DOHH2 (cell line): ENCODE measurements at regions not wholly inside any gene's neighbourhood (a gene's known extent, or its start where the extent isn't known, plus 50 kb on each side); places are given as distances from the start of the nearest gene placed in this dataset.

Experiments
- CTCF ChIP-seq: fragments of 200-600 bp; sonication (generic); IDR thresholded peaks from one replicate; pipeline ENCODE4 v1.5.1; 2014; ENCODE audit warnings: antibody characterized with exemption, mild to moderate bottlenecking, low read depth, low read length; ENCODE audit not compliant: poor library complexity, severe bottlenecking
- EZH2phosphoT487 ChIP-seq: fragments of 200-600 bp; sonication (generic); IDR thresholded peaks from 2 replicates; pipeline ENCODE4 v1.6.1; 2017; ENCODE audit warnings: borderline replicate concordance, mild to moderate bottlenecking, antibody characterized with exemption, low read length, moderate library complexity, mixed read lengths

GRCh38 chr3:40736943-40737342 is 212.2 kb downstream of the ZNF621 start:
- TF ChIP-seq CTCF (no peak), EZH2phosphoT487 (no peak)
